ENCODE measurements at regions not wholly inside any gene's neighbourhood (a gene's known extent, or its start where the extent isn't known, plus 50 kb on each side); places are given as distances from the start of the nearest gene placed in this dataset.

DNA sequence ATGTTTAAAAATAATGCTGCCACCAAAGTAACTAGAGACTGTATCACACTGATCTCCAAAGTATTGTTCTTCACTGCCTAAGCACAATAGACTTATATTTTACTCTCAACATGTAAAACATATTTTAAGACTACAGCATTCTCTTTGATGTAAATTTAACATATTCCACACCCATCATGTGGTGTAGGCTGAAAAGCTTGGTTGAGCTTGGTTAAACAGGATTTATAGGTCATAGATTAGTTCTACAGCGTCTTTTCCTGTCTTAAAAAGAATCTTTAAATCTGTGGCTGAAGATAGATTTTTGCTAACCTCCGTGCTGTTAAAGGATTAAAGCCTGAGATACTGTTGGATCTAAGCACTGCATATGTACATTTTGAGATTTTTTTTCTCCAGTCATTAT lies 379.9 kb downstream of the SH2D1A start:
- H3K27me3 Mint-ChIP-seq (ENCODE audit: unreplicated experiment), result peaks cover 17% of the 10 kb centered on the region
- no peak for DNase-seq (ENCODE audit: extremely low spot score, unreplicated experiment)
- no peak overlapping the region for H3K4me3 Mint-ChIP-seq (ENCODE audit: unreplicated experiment)
- no peaks in the 10 kb centered on the region for H3K4me1 Mint-ChIP-seq (ENCODE audit: unreplicated experiment)
- H3K27ac Mint-ChIP-seq (ENCODE audit: unreplicated experiment), result no peak overlapping the region
- TF ChIP-seq, protein P1, sequence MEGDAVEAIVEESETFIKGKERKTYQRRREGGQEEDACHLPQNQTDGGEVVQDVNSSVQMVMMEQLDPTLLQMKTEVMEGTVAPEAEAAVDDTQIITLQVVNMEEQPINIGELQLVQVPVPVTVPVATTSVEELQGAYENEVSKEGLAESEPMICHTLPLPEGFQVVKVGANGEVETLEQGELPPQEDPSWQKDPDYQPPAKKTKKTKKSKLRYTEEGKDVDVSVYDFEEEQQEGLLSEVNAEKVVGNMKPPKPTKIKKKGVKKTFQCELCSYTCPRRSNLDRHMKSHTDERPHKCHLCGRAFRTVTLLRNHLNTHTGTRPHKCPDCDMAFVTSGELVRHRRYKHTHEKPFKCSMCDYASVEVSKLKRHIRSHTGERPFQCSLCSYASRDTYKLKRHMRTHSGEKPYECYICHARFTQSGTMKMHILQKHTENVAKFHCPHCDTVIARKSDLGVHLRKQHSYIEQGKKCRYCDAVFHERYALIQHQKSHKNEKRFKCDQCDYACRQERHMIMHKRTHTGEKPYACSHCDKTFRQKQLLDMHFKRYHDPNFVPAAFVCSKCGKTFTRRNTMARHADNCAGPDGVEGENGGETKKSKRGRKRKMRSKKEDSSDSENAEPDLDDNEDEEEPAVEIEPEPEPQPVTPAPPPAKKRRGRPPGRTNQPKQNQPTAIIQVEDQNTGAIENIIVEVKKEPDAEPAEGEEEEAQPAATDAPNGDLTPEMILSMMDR (IDR thresholded peaks at IDR 0.05), result no peak
- no peaks in the 10 kb centered on the region for H3K36me3 Mint-ChIP-seq (ENCODE audit: unreplicated experiment)
- no peaks in the 10 kb centered on the region for H3K9me3 Mint-ChIP-seq (ENCODE audit: unreplicated experiment)

DNA sequence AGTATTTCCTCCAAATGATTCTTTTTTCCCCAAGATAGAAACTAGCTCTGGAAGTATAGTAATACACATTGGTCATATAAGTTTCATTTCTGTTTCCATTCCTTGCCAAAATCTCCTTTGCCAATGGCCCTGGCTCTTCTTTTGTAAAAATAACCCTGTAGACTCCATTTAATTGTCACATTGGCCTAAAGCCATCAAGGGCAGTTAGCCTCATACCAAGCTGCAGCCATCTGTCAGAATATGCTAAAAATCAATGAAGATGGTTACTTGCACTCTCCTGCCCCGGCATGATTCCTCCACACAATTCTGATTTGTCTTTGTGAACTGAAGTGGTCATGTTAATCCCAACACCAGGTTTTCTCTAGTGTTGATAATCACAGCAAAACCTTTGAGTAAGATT lies 380.5 kb downstream of the SH2D1A start:
- Mint-ChIP-seq H3K4me1 (ENCODE audit: unreplicated experiment) (no peaks in the 10 kb centered on the region), H3K27me3 (ENCODE audit: unreplicated experiment) (peaks cover 17% of the 10 kb centered on the region), H3K36me3 (ENCODE audit: unreplicated experiment) (no peaks in the 10 kb centered on the region), H3K4me3 (ENCODE audit: unreplicated experiment) (no peak overlapping the region), H3K27ac (ENCODE audit: unreplicated experiment) (no peak overlapping the region), H3K9me3 (ENCODE audit: unreplicated experiment) (no peaks in the 10 kb centered on the region)
- DNase-seq (ENCODE audit: extremely low spot score, unreplicated experiment), result no peak
- TF ChIP-seq, protein P1 (IDR thresholded peaks at IDR 0.05), result no peak

DNA sequence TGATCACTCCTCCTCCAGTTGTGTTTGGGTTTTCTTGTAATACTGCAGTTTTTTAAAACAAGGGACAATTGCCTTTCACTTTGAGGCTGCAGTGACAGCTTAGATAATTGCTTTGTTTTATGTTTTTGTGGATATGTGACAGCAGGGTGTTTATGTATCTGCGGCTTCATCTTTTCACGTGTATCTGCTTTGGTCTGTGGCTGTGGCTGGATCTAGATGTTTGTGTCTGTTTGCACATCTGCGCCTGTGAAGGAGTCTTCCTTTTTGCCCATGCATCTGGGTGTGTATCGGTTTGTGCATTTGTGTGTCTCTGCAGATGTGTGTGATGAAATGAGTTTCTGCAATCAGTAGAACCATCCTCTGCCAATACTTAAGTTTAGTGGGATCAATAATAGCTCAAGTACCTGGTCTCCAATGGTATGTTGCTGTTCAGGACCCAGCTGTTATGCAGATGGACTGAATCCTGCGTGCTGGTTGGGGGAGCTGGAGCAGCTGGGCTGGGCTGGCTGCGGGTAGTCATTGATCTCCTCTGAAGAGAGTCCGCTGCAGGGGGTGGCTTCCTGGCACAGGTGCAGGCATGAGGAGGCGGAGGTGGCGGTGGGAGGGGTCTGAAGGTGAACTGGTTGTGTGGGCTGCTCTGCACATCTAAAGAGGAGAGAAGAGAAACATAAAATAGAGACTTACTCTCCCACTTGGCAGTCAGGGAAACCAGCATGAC lies 390.3 kb downstream of the SH2D1A start:
- no peaks in the 10 kb centered on the region for H3K36me3 Mint-ChIP-seq (ENCODE audit: unreplicated experiment)
- H3K4me3 Mint-ChIP-seq (ENCODE audit: unreplicated experiment), result no peak overlapping the region
- peaks cover 22% of the 10 kb centered on the region for H3K27me3 Mint-ChIP-seq (ENCODE audit: unreplicated experiment)
- TF ChIP-seq, protein P1 (IDR thresholded peaks at IDR 0.05), result no peak
- no peak for DNase-seq (ENCODE audit: extremely low spot score, unreplicated experiment)
- no peak overlapping the region for H3K27ac Mint-ChIP-seq (ENCODE audit: unreplicated experiment)
- no peaks in the 10 kb centered on the region for H3K4me1 Mint-ChIP-seq (ENCODE audit: unreplicated experiment)
- no peaks in the 10 kb centered on the region for H3K9me3 Mint-ChIP-seq (ENCODE audit: unreplicated experiment)

DNA sequence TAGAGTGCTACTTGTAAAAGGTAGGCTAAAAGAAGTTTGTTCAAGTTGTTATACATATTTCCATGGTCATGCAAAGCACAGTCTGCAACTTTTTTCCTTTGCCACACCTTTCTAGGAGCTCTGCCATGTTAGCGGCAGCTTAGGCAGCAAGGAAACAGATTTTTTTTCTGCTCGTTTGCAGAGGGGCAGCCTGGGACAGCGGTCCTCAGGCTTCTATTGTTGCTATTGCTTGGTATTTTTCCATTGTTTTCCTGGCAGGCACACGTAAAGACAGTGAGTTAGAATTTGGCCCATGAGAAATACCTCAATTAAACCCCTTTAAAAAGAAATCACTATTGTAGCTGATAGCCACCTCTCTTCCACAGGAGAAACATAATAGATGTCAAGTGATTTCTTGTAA lies 391.4 kb downstream of the SH2D1A start:
- no peaks in the 10 kb centered on the region for H3K9me3 Mint-ChIP-seq (ENCODE audit: unreplicated experiment)
- no peak for DNase-seq (ENCODE audit: extremely low spot score, unreplicated experiment)
- no peaks in the 10 kb centered on the region for H3K36me3 Mint-ChIP-seq (ENCODE audit: unreplicated experiment)
- TF ChIP-seq, protein P1 (IDR thresholded peaks at IDR 0.05), result no peak
- H3K27ac Mint-ChIP-seq (ENCODE audit: unreplicated experiment), result no peak overlapping the region
- no peaks in the 10 kb centered on the region for H3K4me1 Mint-ChIP-seq (ENCODE audit: unreplicated experiment)
- peaks cover 19% of the 10 kb centered on the region for H3K27me3 Mint-ChIP-seq (ENCODE audit: unreplicated experiment)
- no peak overlapping the region for H3K4me3 Mint-ChIP-seq (ENCODE audit: unreplicated experiment)

DNA sequence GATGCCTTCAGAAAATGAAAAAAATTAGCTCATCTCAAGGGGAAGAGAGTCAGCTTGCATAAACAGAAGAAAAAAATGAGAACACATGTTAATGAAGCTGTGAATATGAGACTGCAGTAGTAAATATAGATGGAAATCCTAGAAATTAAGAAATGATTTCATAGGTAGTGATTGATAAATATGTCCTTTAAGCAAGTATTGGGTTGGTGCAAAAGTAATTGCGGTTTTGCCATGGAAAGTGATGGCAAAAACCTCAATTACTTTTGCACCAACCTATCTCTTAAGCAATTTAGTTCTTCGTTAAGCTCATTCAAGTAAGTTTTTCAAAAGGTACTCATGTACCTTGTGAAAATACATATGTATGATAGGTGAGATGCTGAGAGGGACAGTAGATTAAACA lies 400.9 kb downstream of the SH2D1A start:
- no peak for DNase-seq (ENCODE audit: extremely low spot score, unreplicated experiment)
- TF ChIP-seq, protein P1 (IDR thresholded peaks at IDR 0.05), result no peak
- Mint-ChIP-seq H3K9me3 (ENCODE audit: unreplicated experiment) (no peaks in the 10 kb centered on the region), H3K36me3 (ENCODE audit: unreplicated experiment) (no peaks in the 10 kb centered on the region), H3K4me3 (ENCODE audit: unreplicated experiment) (no peak overlapping the region), H3K27ac (ENCODE audit: unreplicated experiment) (no peak overlapping the region), H3K27me3 (ENCODE audit: unreplicated experiment) (peaks cover 13% of the 10 kb centered on the region), H3K4me1 (ENCODE audit: unreplicated experiment) (no peaks in the 10 kb centered on the region)

Data from osteocyte (in vitro differentiated cells).